Tibial nerve (tissue), 4 donors: ENCODE measurements at regions not wholly inside any gene's neighbourhood (a gene's known extent, or its start where the extent isn't known, plus 50 kb on each side); places are given as distances from the start of the nearest gene placed in this dataset.

Source experiments
- CTCF ChIP-seq, 5 experiments: fragments of 200-600 bp in 3 of 5; fragments of 450-650 bp in 2 of 5; sonication (generic) in 3 of 5; IDR thresholded peaks; one replicate each; pipeline ENCODE4 v1.5.1; 2016 to 2019; ENCODE audit warnings: antibody characterized with exemption in 5 of 5, mild to moderate bottlenecking in 3 of 5, moderate library complexity in 2 of 5
- EP300 ChIP-seq, 2 donors: sonication (generic); formaldehyde crosslinking; IDR thresholded peaks; one replicate each; pipeline ENCODE4 v1.6.1; 2017; ENCODE audit warnings: antibody characterized with exemption in 2 of 2, mild to moderate bottlenecking in 1 of 2

GRCh38 chr22:11628651-11629511 lies 3899.1 kb upstream of the OR11H1 start:
- no peak for TF ChIP-seq EP300 (IDR thresholded peaks at IDR 0.05)
- TF ChIP-seq CTCF (IDR thresholded peaks at IDR 0.05): no peak
